Endothelial cell of umbilical vein (primary cell): ENCODE measurements at regions not wholly inside any gene's neighbourhood (a gene's known extent, or its start where the extent isn't known, plus 50 kb on each side); places are given as distances from the start of the nearest gene placed in this dataset.

ENCODE experiments used
- BruUV-seq: library from RNA; stranded (reverse); fragments of 400-500 nt; replicated peaks from 2 replicates; lab custom pipeline; 2021; lab: Mats Ljungman, UMichigan
- CTCF ChIA-PET: fragments of 300-600, 350-600 bp; sonication (Branson Sonifier 250); formaldehyde crosslinking; loops from one replicate; lab custom pipeline; 2021; ENCODE audit warnings: antibody characterized with exemption, inconsistent platforms; lab: Charles Lee
- POLR2A ChIA-PET: fragments of 300-600, 350-600 bp; sonication (Branson Sonifier 250); formaldehyde crosslinking; loops from one replicate; lab custom pipeline; 2021; ENCODE audit warnings: antibody characterized with exemption, inconsistent platforms; lab: Charles Lee
- DNase-seq: peaks from one replicate; pipeline ENCODE4 v3.0.0-alpha.2; 2011; ENCODE audit warnings: low read depth, low spot score
- FAIRE-seq: peaks from 2 replicates; lab custom pipeline; 2011; peaks lifted over from hg19 to GRCh38; lab: Jason Lieb, UNC
- H2AFZ ChIP-seq: 2 replicates; pipeline ENCODE4 v1.6.0; 2012; ENCODE audit warnings: low read depth, low read length, control low read depth, inconsistent platforms
- H3K27ac ChIP-seq: 2 replicates; pipeline ENCODE4 v1.5.1; 2011; ENCODE audit warnings: low read depth, mild to moderate bottlenecking, control low read depth, low read length, moderate library complexity; ENCODE audit not compliant: insufficient read depth
- H3K27me3 ChIP-seq, 2 experiments: 2 replicates each; pipeline versions ENCODE4 v1.6.0 to v1.6.1; 2011; ENCODE audit warnings: low read length in 2 of 2, mixed read lengths in 1 of 2; ENCODE audit not compliant: control insufficient read depth in 2 of 2, insufficient read depth in 2 of 2
- H3K36me3 ChIP-seq, 2 experiments: 2 replicates in 1 of 2; 3 replicates in 1 of 2; pipeline ENCODE4 v1.5.1; 2011; ENCODE audit warnings: low read length in 2 of 2, mild to moderate bottlenecking in 1 of 2, moderate library complexity in 1 of 2; ENCODE audit not compliant: control insufficient read depth in 2 of 2, insufficient read depth in 2 of 2; ENCODE audit errors: extremely low read depth in 1 of 2
- H3K4me1 ChIP-seq: 3 replicates; pipeline ENCODE4 v1.5.1; 2011; ENCODE audit warnings: mild to moderate bottlenecking, low read length; ENCODE audit not compliant: control insufficient read depth, insufficient read depth; ENCODE audit errors: extremely low read depth
- H3K4me2 ChIP-seq: 2 replicates; pipeline ENCODE4 v1.6.1; 2011; ENCODE audit warnings: low read length, control low read depth, mixed read lengths; ENCODE audit not compliant: insufficient read depth
- H3K4me3 ChIP-seq, 3 experiments: fragments of 200-600 bp in 1 of 3; sonication (generic), shearing (Covaris generic) in 1 of 3; replicated peaks in 1 of 3; 2 replicates each; pipeline ENCODE4 v1.5.1; 2011 to 2016; ENCODE audit warnings: control low read depth in 3 of 3, low read length in 3 of 3, mild to moderate bottlenecking in 2 of 3, inconsistent platforms in 1 of 3, low read depth in 1 of 3, moderate library complexity in 1 of 3; ENCODE audit not compliant: insufficient read depth in 1 of 3
- H3K79me2 ChIP-seq: 2 replicates; pipeline ENCODE4 v1.6.0; 2012; ENCODE audit warnings: low read length, inconsistent platforms; ENCODE audit not compliant: control insufficient read depth, insufficient read depth
- H3K9ac ChIP-seq: replicated peaks from 2 replicates; pipeline ENCODE3; 2011; ENCODE audit warnings: low read length, control low read depth; ENCODE audit not compliant: insufficient read depth; ENCODE audit errors: extremely low read depth
- H3K9me1 ChIP-seq: replicated peaks from 3 replicates; pipeline ENCODE4 v1.6.0; 2011; ENCODE audit warnings: mild to moderate bottlenecking, low read length; ENCODE audit not compliant: control insufficient read depth, insufficient read depth; ENCODE audit errors: extremely low read depth
- H3K9me3 ChIP-seq: replicated peaks from 2 replicates; pipeline ENCODE4 v1.5.1; 2012; ENCODE audit warnings: low read length, inconsistent platforms; ENCODE audit not compliant: control insufficient read depth, insufficient read depth
- H4K20me1 ChIP-seq: replicated peaks from 2 replicates; pipeline ENCODE3; 2011; ENCODE audit warnings: mild to moderate bottlenecking, low read length; ENCODE audit not compliant: control insufficient read depth, insufficient read depth; ENCODE audit errors: extremely low read depth
- CTCF ChIP-seq, 2 donors: IDR thresholded peaks; 1 replicate in 1 of 2; 2 replicates in 1 of 2; pipeline ENCODE4 v1.5.1; 2011; ENCODE audit warnings: low read length in 2 of 2, mild to moderate bottlenecking in 2 of 2, moderate library complexity in 2 of 2, control low read depth in 1 of 2, inconsistent platforms in 1 of 2, low read depth in 1 of 2; ENCODE audit not compliant: insufficient read depth in 1 of 2; ENCODE audit errors: extremely low read depth in 1 of 2
- EZH2 ChIP-seq: IDR thresholded peaks from 2 replicates; pipeline ENCODE4 v1.6.1; 2012; ENCODE audit warnings: borderline replicate concordance, low read depth, mild to moderate bottlenecking, moderate library complexity, low read length, inconsistent platforms; ENCODE audit not compliant: severe bottlenecking
- FOS ChIP-seq: IDR thresholded peaks from 2 replicates; pipeline ENCODE4 v1.6.1; 2011; ENCODE audit warnings: mild to moderate bottlenecking, low read length, moderate library complexity, borderline replicate concordance; ENCODE audit not compliant: insufficient read depth
- GATA2 ChIP-seq: IDR thresholded peaks from 2 replicates; pipeline ENCODE4 v1.7.0; 2011; ENCODE audit warnings: low read depth, mild to moderate bottlenecking, moderate library complexity, mixed read lengths, low read length; ENCODE audit not compliant: insufficient read length, insufficient read depth
- JUN ChIP-seq: IDR thresholded peaks from 2 replicates; pipeline ENCODE4 v1.6.1; 2011; ENCODE audit warnings: borderline replicate concordance, low read depth; ENCODE audit not compliant: insufficient read length, insufficient read depth
- MYC ChIP-seq: IDR thresholded peaks from one replicate; pipeline ENCODE4 v1.6.1; 2011; ENCODE audit warnings: mild to moderate bottlenecking, low read depth, low read length
- POLR2A ChIP-seq: IDR thresholded peaks from 2 replicates; pipeline ENCODE4 v1.6.1; 2012; ENCODE audit warnings: low read depth, mild to moderate bottlenecking, control low read depth, low read length
- POLR2AphosphoS5 ChIP-seq: IDR thresholded peaks from 2 replicates; pipeline ENCODE4 v1.6.1; 2012; ENCODE audit warnings: low read depth, mild to moderate bottlenecking, control low read depth, low read length, moderate library complexity; ENCODE audit not compliant: insufficient read depth
- dilution Hi-C: fragments of 300-500 bp; cut with MboI; formaldehyde crosslinking; loops from one replicate; pipeline ENCODE4 v1.15.0; 2019; ENCODE audit warnings: low sequenced_read_pairs; ENCODE audit not compliant: extremely low pct_ligation_motif_present
- intact Hi-C: fragments of 100-400 bp; cut with micrococcal nuclease; formaldehyde crosslinking; loops from one replicate; pipeline ENCODE4 v1.10.0; 2022
- TF ChIP-seq, protein P1 (sequence below): IDR thresholded peaks from 2 replicates; pipeline ENCODE4 v1.6.1; 2011; ENCODE audit not compliant: insufficient read depth, insufficient read length

DNA sequence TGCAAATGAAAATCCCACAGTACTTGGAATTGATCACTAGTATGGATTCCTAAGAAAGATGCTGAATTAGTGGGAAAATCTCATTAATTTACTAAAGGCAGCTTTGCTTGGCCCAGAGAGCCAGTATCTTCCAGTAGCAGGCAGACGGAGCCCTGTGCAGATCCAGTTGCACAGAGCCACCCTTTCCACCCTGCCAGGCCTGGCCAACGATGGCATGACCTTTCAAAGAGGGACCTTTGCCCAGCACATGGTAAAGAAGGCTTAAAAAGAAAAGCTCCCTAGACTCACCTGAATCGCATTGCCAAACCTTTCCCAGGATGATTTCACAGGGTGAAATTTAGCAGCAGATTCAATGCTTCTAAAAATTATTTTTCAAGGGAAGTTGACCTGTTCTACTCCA is 170.5 kb upstream of the CAMK1G start:
- no peaks in the 10 kb centered on the region for H3K27me3 ChIP-seq
- no peak overlapping the region for H3K4me3 ChIP-seq
- dilution Hi-C loops, result no loop called here
- H2AFZ ChIP-seq, result no peak overlapping the region
- no peaks in the 10 kb centered on the region for H4K20me1 ChIP-seq
- DNase-seq, result no peak
- no peaks in the 10 kb centered on the region for H3K79me2 ChIP-seq
- H3K4me2 ChIP-seq, result no peak overlapping the region
- no peak overlapping the region for H3K9ac ChIP-seq
- intact Hi-C loops, result no loop called here
- H3K9me1 ChIP-seq, result no peaks in the 10 kb centered on the region
- no peak for FAIRE-seq
- POLR2A ChIA-PET, result no interaction called here
- CTCF ChIA-PET, result no interaction called here
- no peak overlapping the region for H3K27ac ChIP-seq
- no peaks in the 10 kb centered on the region for H3K36me3 ChIP-seq
- no peaks in the 10 kb centered on the region for H3K9me3 ChIP-seq
- no peaks in the 10 kb centered on the region for H3K4me1 ChIP-seq
- no TSS peak for BruUV-seq
- TF ChIP-seq POLR2A (no peak), JUN (no peak), POLR2AphosphoS5 (no peak), EZH2 (no peak), FOS (no peak), MYC (no peak), GATA2 (no peak)
- TF ChIP-seq, protein P1, sequence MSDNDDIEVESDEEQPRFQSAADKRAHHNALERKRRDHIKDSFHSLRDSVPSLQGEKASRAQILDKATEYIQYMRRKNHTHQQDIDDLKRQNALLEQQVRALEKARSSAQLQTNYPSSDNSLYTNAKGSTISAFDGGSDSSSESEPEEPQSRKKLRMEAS, result no peak

- H3K9me1 ChIP-seq, result no peaks in the 10 kb centered on the region
- H3K79me2 ChIP-seq, result no peaks in the 10 kb centered on the region
- CTCF ChIA-PET, result no interaction called here
- DNase-seq (no peak), FAIRE-seq (no peak)
- no peaks in the 10 kb centered on the region for H3K4me1 ChIP-seq
- no peak overlapping the region for H2AFZ ChIP-seq
- H3K36me3 ChIP-seq, result no peaks in the 10 kb centered on the region
- no peak overlapping the region for H3K27ac ChIP-seq
- intact Hi-C loops, result no loop called here
- H3K9me3 ChIP-seq, result no peaks in the 10 kb centered on the region
- no peaks in the 10 kb centered on the region for H3K27me3 ChIP-seq
- dilution Hi-C loops, result no loop called here
- POLR2A ChIA-PET, result no interaction called here
- no peak overlapping the region for H3K9ac ChIP-seq
- no TSS peak for BruUV-seq
- no peak for TF ChIP-seq FOS
- no peak for TF ChIP-seq MYC
- TF ChIP-seq POLR2A, result no peak
- TF ChIP-seq, protein P1, result no peak
- no peak for TF ChIP-seq EZH2
- TF ChIP-seq CTCF (IDR thresholded peaks at IDR 0.05; ENCODE audit: extremely low read depth in 1 of 2, insufficient read depth in 1 of 2, low read depth in 1 of 2, low read length in 2 of 2), result no peak
- TF ChIP-seq POLR2AphosphoS5, result no peak
- no peak for TF ChIP-seq JUN
- no peak for TF ChIP-seq GATA2
- no peak overlapping the region for H3K4me3 ChIP-seq
- H3K4me2 ChIP-seq, result no peak overlapping the region
- no peaks in the 10 kb centered on the region for H4K20me1 ChIP-seq
Observed at GRCh38 chr1:209414803-209415329, 168.6 kb upstream of the CAMK1G start.
